SU-DHL-6 (cell line): ENCODE measurements at regions not wholly inside any gene's neighbourhood (a gene's known extent, or its start where the extent isn't known, plus 50 kb on each side); places are given as distances from the start of the nearest gene placed in this dataset.
A peak's percentile ranks its signal among the peaks of the same experiment; 100 is the strongest.

ENCODE experiments used
- H2AFZ ChIP-seq: fragments of 200-600 bp; sonication (generic); 2 replicates; pipeline ENCODE4 v1.6.1; 2014; ENCODE audit warnings: low read depth, mild to moderate bottlenecking, moderate library complexity, mixed read lengths, antibody characterized with exemption, low read length; ENCODE audit not compliant: severe bottlenecking
- H3F3A ChIP-seq: fragments of 200-600 bp; shearing (Covaris generic); 2 replicates; pipeline ENCODE4 v1.6.0; 2016; ENCODE audit warnings: antibody characterized with exemption, mild to moderate bottlenecking; ENCODE audit not compliant: insufficient read depth
- H3K27ac ChIP-seq: fragments of 200-600 bp; sonication (generic); 2 replicates; pipeline ENCODE4 v1.5.1; 2016; ENCODE audit warnings: low read depth, mild to moderate bottlenecking, low read length, moderate library complexity, mixed read lengths
- H3K27me3 ChIP-seq: fragments of 200-600 bp; sonication (generic), shearing (Covaris generic); 2 replicates; pipeline ENCODE4 v1.6.0; 2014; ENCODE audit warnings: mild to moderate bottlenecking, low read length
- H3K36me3 ChIP-seq: fragments of 200-600 bp; sonication (generic); 2 replicates; pipeline ENCODE4 v1.6.1; 2014; ENCODE audit warnings: mild to moderate bottlenecking, low read length, mixed read lengths
- H3K4me2 ChIP-seq: fragments of 300-600, 200-600 bp; shearing (Covaris generic), sonication (generic); 2 replicates; pipeline ENCODE4 v1.6.0; 2014; ENCODE audit warnings: low read length, low read depth, mild to moderate bottlenecking; ENCODE audit not compliant: poor library complexity, severe bottlenecking
- H3K4me3 ChIP-seq: fragments of 200-600 bp; sonication (generic); 2 replicates; pipeline ENCODE4 v1.5.1; 2014; ENCODE audit warnings: antibody characterized with exemption, low read length, mild to moderate bottlenecking, mixed read lengths; ENCODE audit not compliant: insufficient read depth, poor library complexity, severe bottlenecking
- H3K79me2 ChIP-seq: fragments of 200-600 bp; sonication (generic); 2 replicates; pipeline ENCODE4 v1.6.1; 2014; ENCODE audit warnings: mild to moderate bottlenecking, low read length, moderate library complexity; ENCODE audit not compliant: insufficient read depth
- H3K9ac ChIP-seq: fragments of 200-600 bp; sonication (generic); 2 replicates; pipeline ENCODE4 v1.7.0; 2014; ENCODE audit warnings: mild to moderate bottlenecking, low read length
- H3K9me2 ChIP-seq: fragments of 200-600 bp; sonication (generic); replicated peaks from 2 replicates; pipeline ENCODE4 v1.6.1; 2014; ENCODE audit warnings: low read length; ENCODE audit not compliant: insufficient read depth
- H3K9me3 ChIP-seq: fragments of 200-600 bp; sonication (generic); 2 replicates; pipeline ENCODE4 v1.6.1; 2014; ENCODE audit warnings: low read length, mixed read lengths; ENCODE audit not compliant: insufficient read depth
- H4K20me1 ChIP-seq: fragments of 200-600 bp; sonication (generic); 2 replicates; pipeline ENCODE4 v1.6.1; 2014; ENCODE audit warnings: low read depth, mild to moderate bottlenecking, antibody characterized with exemption, low read length, moderate library complexity, mixed read lengths
- EZH2phosphoT487 ChIP-seq: fragments of 200-600 bp; sonication (generic), shearing (Covaris generic); conservative IDR thresholded peaks from 2 replicates; pipeline ENCODE4 v1.6.1; 2018; ENCODE audit warnings: mild to moderate bottlenecking, antibody characterized with exemption, low read length, moderate library complexity, mixed read lengths
- TF ChIP-seq, protein P1 (sequence below): fragments of 200-600 bp; sonication (generic); IDR thresholded peaks from one replicate; pipeline ENCODE4 v1.5.1; 2017; ENCODE audit warnings: antibody characterized with exemption, mild to moderate bottlenecking, low read length, moderate library complexity; ENCODE audit not compliant: insufficient read depth, poor library complexity, severe bottlenecking

DNA sequence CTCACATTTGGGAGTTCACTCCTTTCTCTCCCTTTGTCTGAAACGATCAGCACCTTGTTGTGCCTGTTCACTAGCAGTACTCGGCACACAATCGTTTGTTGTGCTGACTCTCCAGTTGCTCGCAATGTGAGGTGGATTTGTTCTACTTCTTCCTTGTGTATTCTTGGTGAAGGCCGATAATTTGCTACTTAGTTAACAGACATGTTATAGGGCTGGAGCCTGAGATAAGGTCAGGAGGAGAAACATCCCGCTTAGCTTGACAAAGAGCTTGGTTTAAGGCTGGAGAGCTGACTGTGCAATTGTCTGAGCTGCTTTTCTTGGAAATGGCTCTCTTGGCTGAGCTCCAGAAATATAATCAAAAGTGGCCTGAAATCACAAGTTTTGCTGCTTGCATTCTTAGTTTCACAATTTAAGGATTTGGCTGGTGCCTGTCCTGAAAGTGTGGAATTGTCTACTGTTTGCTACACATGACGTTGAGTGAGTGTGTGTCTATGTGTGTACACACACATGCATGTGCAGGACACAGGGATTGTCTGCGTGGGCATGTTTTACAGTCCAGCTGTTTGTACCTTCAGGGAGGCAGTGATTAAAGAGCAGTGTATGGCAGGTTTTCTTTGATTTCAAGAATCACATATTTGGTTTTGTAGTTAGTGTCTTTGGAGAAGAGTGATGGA lies 77.7 kb downstream of the ARF6 start:
- Histone ChIP-seq H3K9me3 (no peaks in the 10 kb centered on the region), H4K20me1 (no peaks in the 10 kb centered on the region), H3F3A (peaks cover 62% of the 10 kb centered on the region), H3K4me3 (peak overlapping the region; percentile 37), H3K36me3 (no peaks in the 10 kb centered on the region), H3K27ac (peak overlapping the region; percentile 99), H3K9me2 (no peaks in the 10 kb centered on the region), H3K27me3 (no peaks in the 10 kb centered on the region), H3K4me2 (peak overlapping the region; percentile 79), H3K9ac (peak overlapping the region; percentile 62), H3K79me2 (no peaks in the 10 kb centered on the region), H2AFZ (peak overlapping the region; percentile 76)
- TF ChIP-seq, protein P1, sequence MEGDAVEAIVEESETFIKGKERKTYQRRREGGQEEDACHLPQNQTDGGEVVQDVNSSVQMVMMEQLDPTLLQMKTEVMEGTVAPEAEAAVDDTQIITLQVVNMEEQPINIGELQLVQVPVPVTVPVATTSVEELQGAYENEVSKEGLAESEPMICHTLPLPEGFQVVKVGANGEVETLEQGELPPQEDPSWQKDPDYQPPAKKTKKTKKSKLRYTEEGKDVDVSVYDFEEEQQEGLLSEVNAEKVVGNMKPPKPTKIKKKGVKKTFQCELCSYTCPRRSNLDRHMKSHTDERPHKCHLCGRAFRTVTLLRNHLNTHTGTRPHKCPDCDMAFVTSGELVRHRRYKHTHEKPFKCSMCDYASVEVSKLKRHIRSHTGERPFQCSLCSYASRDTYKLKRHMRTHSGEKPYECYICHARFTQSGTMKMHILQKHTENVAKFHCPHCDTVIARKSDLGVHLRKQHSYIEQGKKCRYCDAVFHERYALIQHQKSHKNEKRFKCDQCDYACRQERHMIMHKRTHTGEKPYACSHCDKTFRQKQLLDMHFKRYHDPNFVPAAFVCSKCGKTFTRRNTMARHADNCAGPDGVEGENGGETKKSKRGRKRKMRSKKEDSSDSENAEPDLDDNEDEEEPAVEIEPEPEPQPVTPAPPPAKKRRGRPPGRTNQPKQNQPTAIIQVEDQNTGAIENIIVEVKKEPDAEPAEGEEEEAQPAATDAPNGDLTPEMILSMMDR = no peak
- TF ChIP-seq EZH2phosphoT487 = no peak

DNA sequence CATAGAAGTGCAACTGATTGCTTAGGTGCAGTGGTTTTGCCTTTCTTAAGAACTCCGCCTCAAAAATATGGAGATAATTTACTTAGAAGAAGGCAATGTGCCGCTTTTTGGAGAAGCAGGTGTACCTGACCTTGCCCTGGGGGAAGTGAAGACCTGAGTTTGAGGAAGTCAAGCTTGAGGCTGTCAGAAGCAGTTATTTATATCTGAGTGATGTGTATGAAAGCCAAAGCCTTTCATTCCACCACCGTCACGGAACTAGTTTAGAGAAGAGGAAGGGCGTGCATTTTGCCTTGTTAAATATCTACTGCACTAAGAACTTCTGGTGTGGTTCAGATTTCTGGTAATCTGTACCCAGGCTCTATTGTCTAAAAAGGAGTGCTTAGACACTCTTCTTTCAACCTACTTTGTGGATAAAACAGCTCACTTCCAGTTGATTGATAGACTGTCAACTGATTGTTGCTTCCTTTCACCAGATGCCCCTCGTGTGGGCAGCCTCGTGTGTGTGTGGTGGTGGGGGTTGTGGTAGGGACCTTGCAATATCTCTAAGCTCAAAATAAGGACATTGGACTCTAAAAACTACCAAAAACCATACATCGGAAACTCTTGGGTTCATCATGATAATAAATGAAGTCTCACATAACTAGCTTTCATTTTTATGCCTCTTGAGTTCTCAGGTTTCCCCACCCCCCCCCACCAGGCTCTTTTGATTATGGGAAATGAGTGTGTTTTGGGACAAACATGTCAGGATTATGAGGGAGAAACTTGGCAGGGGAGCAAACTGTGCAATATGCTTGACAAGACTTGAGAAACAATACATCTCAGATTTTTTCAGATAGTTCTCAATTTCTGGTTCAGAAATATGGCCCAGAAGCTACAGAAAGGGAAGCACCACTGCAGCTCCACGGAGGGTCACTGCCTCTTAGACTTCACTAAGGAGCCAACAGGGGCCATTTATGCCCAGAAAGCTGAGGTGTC lies 78.6 kb downstream of the ARF6 start:
- peak overlapping the region; percentile 62 for H3K9ac ChIP-seq
- H3K9me2 ChIP-seq = no peaks in the 10 kb centered on the region
- H2AFZ ChIP-seq = no peak overlapping the region
- H3K9me3 ChIP-seq = no peaks in the 10 kb centered on the region
- TF ChIP-seq, protein P1 = no peak
- no peak for TF ChIP-seq EZH2phosphoT487
- H3K27me3 ChIP-seq = no peaks in the 10 kb centered on the region
- H3F3A ChIP-seq = peaks cover 63% of the 10 kb centered on the region
- no peaks in the 10 kb centered on the region for H3K79me2 ChIP-seq
- peak overlapping the region; percentile 37 for H3K4me3 ChIP-seq
- H3K27ac ChIP-seq = peak overlapping the region; percentile 99
- H3K36me3 ChIP-seq = no peaks in the 10 kb centered on the region
- H3K4me2 ChIP-seq = peak overlapping the region; percentile 79
- H4K20me1 ChIP-seq = no peaks in the 10 kb centered on the region

DNA sequence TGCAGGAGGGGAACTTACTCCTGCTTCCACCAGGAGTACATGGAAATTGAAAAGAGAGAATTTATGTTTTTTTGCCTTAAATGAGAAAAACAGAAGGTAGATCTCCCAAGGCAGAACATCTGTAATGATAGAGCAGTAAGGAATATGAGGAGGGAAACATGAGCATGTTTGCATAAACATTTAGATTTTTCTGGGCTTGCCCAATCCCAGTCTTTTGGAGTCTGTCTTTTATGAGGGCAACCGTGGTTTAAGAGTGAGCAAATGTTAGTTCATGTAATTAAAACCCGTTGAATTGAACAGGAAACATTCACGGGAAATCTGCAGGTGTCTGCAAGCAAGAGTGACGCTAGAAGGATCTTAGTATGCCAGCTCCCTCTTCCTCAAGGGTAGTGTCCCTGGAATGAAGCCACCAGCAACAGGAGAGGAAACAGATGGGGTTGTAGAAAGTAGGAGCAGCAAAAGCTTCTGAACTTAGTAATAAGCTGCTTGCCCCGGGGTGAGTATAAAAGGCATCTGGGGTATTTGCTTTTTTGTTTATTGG lies 79.3 kb downstream of the ARF6 start:
- Histone ChIP-seq H3K4me3 (peak overlapping the region; percentile 35), H4K20me1 (no peaks in the 10 kb centered on the region), H3K27me3 (no peaks in the 10 kb centered on the region), H3K79me2 (no peaks in the 10 kb centered on the region), H3K9me3 (no peaks in the 10 kb centered on the region), H3K4me2 (peak overlapping the region; percentile 79), H3K9ac (peak overlapping the region; percentile 62), H2AFZ (peak overlapping the region; percentile 14), H3K36me3 (no peaks in the 10 kb centered on the region), H3F3A (peaks cover 71% of the 10 kb centered on the region), H3K27ac (peak overlapping the region; percentile 99), H3K9me2 (no peaks in the 10 kb centered on the region)
- TF ChIP-seq, protein P1 = no peak
